Psoas muscle (tissue), 7 donors: ENCODE measurements at regions not wholly inside any gene's neighbourhood (a gene's known extent, or its start where the extent isn't known, plus 50 kb on each side); places are given as distances from the start of the nearest gene placed in this dataset.

Source experiments
- ATAC-seq, 4 donors: fragments of 200-7000 bp; cut with Tn5 transposase; one replicate each; pipeline ENCODE4 v1.9.1; 2020; ENCODE audit warnings: moderate library complexity in 3 of 4, mild to moderate bottlenecking in 2 of 4
- DNase-seq, 2 donors: peaks; one replicate each; pipeline ENCODE4 v3.0.0-alpha.2; 2020
- H3K27ac ChIP-seq: fragments of 200-600 bp; one replicate; pipeline ENCODE4 v1.8.0; 2022
- H3K27me3 ChIP-seq, 3 donors: fragments of 200-600 bp in 1 of 3; one replicate each; pipeline versions ENCODE4 v1.6.1 to v1.8.0; 2013 to 2022; ENCODE audit warnings: low read length in 2 of 3, mild to moderate bottlenecking in 2 of 3, moderate library complexity in 1 of 3; ENCODE audit not compliant: insufficient read depth in 3 of 3
- H3K36me3 ChIP-seq, 2 donors: fragments of 200-600 bp in 1 of 2; one replicate each; pipeline versions ENCODE4 v1.6.1 to v1.8.0; 2013 to 2022; ENCODE audit warnings: low read depth in 1 of 2, mild to moderate bottlenecking in 1 of 2, moderate library complexity in 1 of 2; ENCODE audit not compliant: insufficient read depth in 1 of 2
- H3K4me1 ChIP-seq: fragments of 200-600 bp; one replicate; pipeline ENCODE4 v1.8.0; 2022
- H3K4me3 ChIP-seq: fragments of 200-600 bp; one replicate; pipeline ENCODE4 v1.8.0; 2022; ENCODE audit warnings: mild to moderate bottlenecking
- H3K9me3 ChIP-seq: fragments of 200-600 bp; one replicate; pipeline ENCODE4 v1.8.0; 2022
- CTCF ChIP-seq: fragments of 200-600 bp; IDR thresholded peaks from one replicate; pipeline ENCODE4 v1.8.0; 2022; ENCODE audit warnings: antibody characterized with exemption
- WGBS, 3 donors: extraction: QIAGEN DNeasy Blood & Tissue Kit; methylation state at CpG; one replicate each; pipeline versions ENCODE4 v1.1.6 to v1.1.7; 2013; 5-methylcytosine and 5-hydroxymethylcytosine counted together
- intact Hi-C, 2 donors: fragments of 100-400 bp; cut with DNase I; formaldehyde crosslinking; loops; one replicate each; pipeline versions ENCODE4 v1.11.0 to v1.14.2; 2022
- donor health status: healthy with polysubstance abuse.
- donor health status: DM: no; HTN: no; CAD: no; lungs with moderate emphysema.
- donor health status: Bipolar disorder and iron deficiency.
- donor health status: healthy.
- donor health status: DM: yes; HTN: yes; CAD: no.
- donor health status: DM: no; HTN: no; CAD: no.
- donor health status: DM: yes; HTN: yes; CAD: no.

GRCh38 chr9:134546746-134547145, 94.9 kb upstream of the COL5A1 start:
- no peak for ATAC-seq
- intact Hi-C loops = no loop called here
- 66 to 75% (median 69%) methylated on average over 10 of the region's 10 CpGs for WGBS, 3 donors
- Histone ChIP-seq H3K4me3 (no peak overlapping the region), H3K9me3 (no peaks in the 10 kb centered on the region), H3K27ac (no peak overlapping the region), H3K4me1 (no peaks in the 10 kb centered on the region), H3K27me3 (peaks cover 0 to 50% (median 10%) of the 10 kb centered on the region in 3 donors), H3K36me3 (no peaks in the 10 kb centered on the region)
- DNase-seq = peak in 1 of 2 donors; percentile 45
- no peak for TF ChIP-seq CTCF

DNA sequence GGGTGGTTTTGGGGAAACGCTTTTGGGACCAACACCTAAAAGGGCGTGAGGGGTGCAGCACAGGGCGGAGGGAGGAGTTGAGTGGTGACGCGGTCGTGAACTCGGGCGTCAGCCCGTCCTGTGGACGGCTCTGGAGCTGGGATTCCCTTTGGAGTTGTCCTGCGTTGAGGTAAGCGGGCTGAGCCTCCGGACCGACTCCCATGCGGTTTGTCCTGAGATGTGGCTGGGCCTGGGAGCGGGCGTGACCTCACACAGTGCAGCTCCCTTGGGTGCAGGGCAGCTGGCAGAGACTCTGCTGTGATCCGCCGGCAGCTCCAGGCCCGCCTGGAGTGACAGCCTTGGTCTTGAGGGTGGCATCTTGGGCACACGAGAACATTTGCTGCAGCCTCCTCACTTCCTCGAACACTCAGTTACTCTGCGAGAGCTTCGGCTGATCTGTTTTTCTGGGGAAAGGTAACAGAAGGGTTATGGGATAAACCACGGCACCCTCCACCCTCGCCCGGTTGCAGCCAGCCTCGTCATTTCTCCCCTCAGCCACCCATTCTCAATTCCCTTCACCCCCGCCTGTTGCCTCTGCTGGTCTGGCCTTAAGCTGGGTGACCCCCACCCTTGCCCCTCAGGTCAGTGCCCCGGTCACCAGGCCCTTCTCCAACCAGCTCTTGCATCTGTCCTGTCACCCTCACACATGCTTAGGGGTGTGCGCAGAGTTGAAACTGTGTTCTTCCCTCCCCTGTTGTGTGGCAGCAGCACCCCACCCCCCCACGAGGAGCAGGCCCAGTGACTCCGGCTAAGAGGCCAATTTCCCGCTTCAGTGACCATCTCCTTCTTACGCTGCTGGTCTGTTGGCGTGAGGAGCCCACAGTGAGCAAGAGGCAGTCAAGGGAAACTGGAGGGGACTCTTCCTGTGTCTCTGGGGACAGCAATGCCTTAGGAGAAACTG, 94.2 kb upstream of the COL5A1 start:
- no peaks in the 10 kb centered on the region for H3K4me1 ChIP-seq
- ATAC-seq (no peak), DNase-seq (peak in 1 of 2 donors; percentile 27)
- intact Hi-C loops = no loop called here
- H3K36me3 ChIP-seq = no peaks in the 10 kb centered on the region
- no peak overlapping the region for H3K27ac ChIP-seq
- TF ChIP-seq CTCF = no peak
- no peaks in the 10 kb centered on the region for H3K9me3 ChIP-seq
- 88 to 91% (median 91%) methylated on average over 36 of the region's 36 CpGs for WGBS, 3 donors
- no peak overlapping the region for H3K4me3 ChIP-seq
- H3K27me3 ChIP-seq = peaks cover 0 to 50% (median 10%) of the 10 kb centered on the region in 3 donors

GRCh38 chr9:134548185-134548584, 93.4 kb upstream of the COL5A1 start:
- no peak for TF ChIP-seq CTCF
- H3K27me3 ChIP-seq = peaks cover 0 to 57% (median 12%) of the 10 kb centered on the region in 3 donors
- H3K9me3 ChIP-seq = no peaks in the 10 kb centered on the region
- H3K36me3 ChIP-seq = no peaks in the 10 kb centered on the region
- WGBS, 3 donors = 88 to 91% (median 90%) methylated on average over 8 of the region's 8 CpGs
- no peak overlapping the region for H3K4me3 ChIP-seq
- peak in 1 of 2 donors; percentile 5 for DNase-seq
- ATAC-seq = no peak
- no peak overlapping the region for H3K27ac ChIP-seq
- intact Hi-C loops = no loop called here
- no peaks in the 10 kb centered on the region for H3K4me1 ChIP-seq

DNA sequence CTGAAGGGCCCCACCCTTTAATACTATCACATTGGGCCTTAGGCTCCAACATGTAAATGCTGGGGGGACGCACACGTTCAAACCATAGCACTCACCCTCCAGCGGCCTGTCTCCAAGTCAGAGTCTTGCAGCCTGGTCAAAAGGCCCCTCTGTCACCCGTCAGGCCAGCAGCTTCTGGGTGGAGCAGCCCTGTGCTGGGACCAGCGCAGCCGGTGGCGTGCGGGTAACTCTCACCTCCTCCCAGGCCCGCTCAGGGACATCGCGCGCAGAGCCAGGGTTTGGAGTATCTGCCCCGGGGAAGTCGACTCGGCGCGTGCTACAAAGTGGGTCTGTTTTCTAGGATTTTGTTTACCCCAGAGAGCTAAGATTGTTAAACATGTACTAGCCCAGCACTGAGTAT, 93.0 kb upstream of the COL5A1 start:
- DNase-seq = peak in 1 of 2 donors; percentile 35

More for the DNA sequence above, 93.0 kb upstream of the COL5A1 start:
- H3K36me3 ChIP-seq = no peaks in the 10 kb centered on the region
- no peaks in the 10 kb centered on the region for H3K9me3 ChIP-seq
- no peak for TF ChIP-seq CTCF
- WGBS, 3 donors = 93% methylated on average over 17 of the region's 17 CpGs
- no peak for ATAC-seq
- H3K4me3 ChIP-seq = no peak overlapping the region
- intact Hi-C loops = no loop called here
- H3K27ac ChIP-seq = no peak overlapping the region
- no peaks in the 10 kb centered on the region for H3K4me1 ChIP-seq
- peaks cover 0 to 62% (median 12%) of the 10 kb centered on the region in 3 donors for H3K27me3 ChIP-seq
